ENCODE measurements at regions not wholly inside any gene's neighbourhood (a gene's known extent, or its start where the extent isn't known, plus 50 kb on each side); places are given as distances from the start of the nearest gene placed in this dataset.

- no peak for TF ChIP-seq CTCF (IDR thresholded peaks at IDR 0.05)
Measured at GRCh38 chr18:25736516-25736915, 353.9 kb downstream of the SS18 start.

- no peak for TF ChIP-seq CTCF (IDR thresholded peaks at IDR 0.05)
Measured at GRCh38 chr18:25735459-25735858, 355.0 kb downstream of the SS18 start.

- no peak for TF ChIP-seq CTCF (IDR thresholded peaks at IDR 0.05)
Measured at GRCh38 chr18:25734336-25734735, 356.1 kb downstream of the SS18 start.

GRCh38 chr18:25732862-25733261, 357.6 kb downstream of the SS18 start:
- no peak for TF ChIP-seq CTCF (IDR thresholded peaks at IDR 0.05)

GRCh38 chr18:25729072-25729471, 361.3 kb downstream of the SS18 start:
- TF ChIP-seq CTCF (IDR thresholded peaks at IDR 0.05): no peak

GRCh38 chr18:25727281-25727985, 363.0 kb downstream of the SS18 start:
- no peak for TF ChIP-seq CTCF (IDR thresholded peaks at IDR 0.05)

GRCh38 chr18:25726298-25726697, 364.1 kb downstream of the SS18 start:
- TF ChIP-seq CTCF (IDR thresholded peaks at IDR 0.05): no peak

GRCh38 chr18:25725501-25725900, 364.9 kb downstream of the SS18 start:
- no peak for TF ChIP-seq CTCF (IDR thresholded peaks at IDR 0.05)
